22Rv1 (cell line): ENCODE measurements at regions not wholly inside any gene's neighbourhood (a gene's known extent, or its start where the extent isn't known, plus 50 kb on each side); places are given as distances from the start of the nearest gene placed in this dataset.

Source experiments
- CTCF ChIP-seq: fragments of 450-650 bp; IDR thresholded peaks from 2 replicates; pipeline ENCODE4 v1.5.1; 2017; ENCODE audit warnings: mild to moderate bottlenecking
- ZFX ChIP-seq: fragments of 450-650 bp; IDR thresholded peaks from 2 replicates; pipeline ENCODE4 v1.6.1; 2017; ENCODE audit warnings: antibody characterized with exemption, borderline replicate concordance

DNA sequence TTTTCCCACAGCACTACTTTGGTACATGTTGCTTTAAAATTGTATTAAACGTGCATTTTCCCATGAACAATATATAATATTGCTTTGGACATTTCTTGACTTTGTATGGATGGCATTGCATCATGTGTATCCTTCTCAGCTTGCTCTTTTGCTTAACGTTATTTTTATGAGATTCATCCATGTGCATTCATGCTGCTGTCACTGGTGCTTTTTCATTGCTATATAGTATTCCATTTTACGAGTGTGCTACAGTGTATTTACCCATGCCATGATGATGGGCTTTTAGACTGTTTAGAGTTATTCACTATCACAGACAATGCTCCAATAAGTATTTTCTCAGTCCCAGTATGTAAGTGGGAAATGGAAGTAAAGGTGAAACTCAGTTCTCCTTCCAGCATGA lies 195.2 kb upstream of the COX10 start:
- TF ChIP-seq CTCF = no peak
- no peak for TF ChIP-seq ZFX
